ENCODE measurements at regions not wholly inside any gene's neighbourhood (a gene's known extent, or its start where the extent isn't known, plus 50 kb on each side); places are given as distances from the start of the nearest gene placed in this dataset.
A peak's percentile ranks its signal among the peaks of the same experiment; 100 is the strongest.
"Not testable (repeated sequence)": the region's sequence is repeated elsewhere in the genome, so short reads cannot be mapped to it uniquely, and the experiment has no call there.

GRCh38 chr16:26665166-26665939, 401.4 kb upstream of the C16orf82 start:
- peak; percentile 67 for DNase-seq

GRCh38 chr16:26666486-26666885, 400.2 kb upstream of the C16orf82 start:
- no peak for DNase-seq

- no peak for DNase-seq
Measured at GRCh38 chr16:26667307-26667706, 399.4 kb upstream of the C16orf82 start.

GRCh38 chr16:26668026-26668425, 398.7 kb upstream of the C16orf82 start:
- no peak for DNase-seq

- no peak for DNase-seq
Measured at GRCh38 chr16:26672206-26672605, 394.5 kb upstream of the C16orf82 start.

- DNase-seq = no peak
Measured at GRCh38 chr16:26673011-26673410, 393.7 kb upstream of the C16orf82 start.

GRCh38 chr16:26680671-26681070, 386.1 kb upstream of the C16orf82 start:
- no peak for DNase-seq

GRCh38 chr16:26688105-26688504, 378.6 kb upstream of the C16orf82 start:
- DNase-seq = no peak

- DNase-seq = no peak
Measured at GRCh38 chr16:26688699-26689098, 378.0 kb upstream of the C16orf82 start.

- no peak for DNase-seq
Measured at GRCh38 chr16:26692658-26693057, 374.1 kb upstream of the C16orf82 start.

GRCh38 chr16:26697807-26698206, 368.9 kb upstream of the C16orf82 start:
- no peak for DNase-seq

GRCh38 chr16:26700250-26700649, 366.5 kb upstream of the C16orf82 start:
- DNase-seq = no peak

GRCh38 chr16:26701243-26701886, 365.4 kb upstream of the C16orf82 start:
- DNase-seq = no peak

GRCh38 chr16:26705346-26705745, 361.4 kb upstream of the C16orf82 start:
- no peak for DNase-seq

- DNase-seq = no peak
Measured at GRCh38 chr16:26708428-26708827, 358.3 kb upstream of the C16orf82 start.

GRCh38 chr16:26709175-26709574, 357.6 kb upstream of the C16orf82 start:
- DNase-seq = no peak

- no peak for DNase-seq
Measured at GRCh38 chr16:26709754-26710153, 357.0 kb upstream of the C16orf82 start.

- DNase-seq = no peak
Measured at GRCh38 chr16:26710450-26710849, 356.3 kb upstream of the C16orf82 start.

GRCh38 chr16:26712876-26713275, 353.9 kb upstream of the C16orf82 start:
- DNase-seq = no peak

- no peak for DNase-seq
Measured at GRCh38 chr16:26715969-26716368, 350.8 kb upstream of the C16orf82 start.

GRCh38 chr16:26717826-26718225, 348.9 kb upstream of the C16orf82 start:
- no peak for DNase-seq

GRCh38 chr16:26721290-26721689, 345.4 kb upstream of the C16orf82 start:
- DNase-seq = no peak

GRCh38 chr16:26721957-26722356, 344.8 kb upstream of the C16orf82 start:
- DNase-seq = not testable (repeated sequence)

- no peak for DNase-seq
Measured at GRCh38 chr16:26724189-26724588, 342.5 kb upstream of the C16orf82 start.

GRCh38 chr16:26727848-26728247, 338.9 kb upstream of the C16orf82 start:
- no peak for DNase-seq
